ENCODE measurements at regions not wholly inside any gene's neighbourhood (a gene's known extent, or its start where the extent isn't known, plus 50 kb on each side); places are given as distances from the start of the nearest gene placed in this dataset.

- Histone ChIP-seq H3K4me3 (ENCODE audit: insufficient read depth, low read depth, low read length, poor library complexity, severe bottlenecking) (no peak overlapping the region), H3K27ac (ENCODE audit: insufficient read depth, low read length, poor library complexity, severe bottlenecking) (no peak overlapping the region), H3K4me1 (ENCODE audit: control insufficient read depth, insufficient read depth, low read length, poor library complexity, severe bottlenecking) (no peaks in the 10 kb centered on the region), H3K9me3 (ENCODE audit: control insufficient read depth, low read length) (no peaks in the 10 kb centered on the region), H3K36me3 (ENCODE audit: control insufficient read depth, insufficient read depth, low read length) (no peaks in the 10 kb centered on the region), H3K27me3 (replicated peaks; ENCODE audit: control insufficient read depth, insufficient read depth, low read length, poor library complexity, severe bottlenecking) (no peaks in the 10 kb centered on the region)
- DNase-seq = peak in 2 of 3 donors; percentile 9 to 19
Observed at GRCh38 chr11:112453601-112454577, 193.2 kb upstream of the PLET1 start.

- H3K9me3 ChIP-seq (ENCODE audit: control insufficient read depth, low read length) = no peaks in the 10 kb centered on the region
- no peak overlapping the region for H3K4me3 ChIP-seq (ENCODE audit: insufficient read depth, low read depth, low read length, poor library complexity, severe bottlenecking)
- no peak for DNase-seq
- no peaks in the 10 kb centered on the region for H3K27me3 ChIP-seq (replicated peaks; ENCODE audit: control insufficient read depth, insufficient read depth, low read length, poor library complexity, severe bottlenecking)
- H3K36me3 ChIP-seq (ENCODE audit: control insufficient read depth, insufficient read depth, low read length) = no peaks in the 10 kb centered on the region
- H3K4me1 ChIP-seq (ENCODE audit: control insufficient read depth, insufficient read depth, low read length, poor library complexity, severe bottlenecking) = no peaks in the 10 kb centered on the region
- no peak overlapping the region for H3K27ac ChIP-seq (ENCODE audit: insufficient read depth, low read length, poor library complexity, severe bottlenecking)
Observed at GRCh38 chr11:112454841-112455240, 194.2 kb upstream of the PLET1 start.

GRCh38 chr11:112455791-112456190 is 195.1 kb upstream of the PLET1 start:
- H3K27ac ChIP-seq (ENCODE audit: insufficient read depth, low read length, poor library complexity, severe bottlenecking) = no peak overlapping the region
- no peak for DNase-seq
- no peaks in the 10 kb centered on the region for H3K36me3 ChIP-seq (ENCODE audit: control insufficient read depth, insufficient read depth, low read length)
- H3K27me3 ChIP-seq (replicated peaks; ENCODE audit: control insufficient read depth, insufficient read depth, low read length, poor library complexity, severe bottlenecking) = no peaks in the 10 kb centered on the region
- no peaks in the 10 kb centered on the region for H3K4me1 ChIP-seq (ENCODE audit: control insufficient read depth, insufficient read depth, low read length, poor library complexity, severe bottlenecking)
- no peak overlapping the region for H3K4me3 ChIP-seq (ENCODE audit: insufficient read depth, low read depth, low read length, poor library complexity, severe bottlenecking)
- no peaks in the 10 kb centered on the region for H3K9me3 ChIP-seq (ENCODE audit: control insufficient read depth, low read length)

GRCh38 chr11:112457532-112457931 is 196.9 kb upstream of the PLET1 start:
- no peaks in the 10 kb centered on the region for H3K4me1 ChIP-seq (ENCODE audit: control insufficient read depth, insufficient read depth, low read length, poor library complexity, severe bottlenecking)
- H3K27me3 ChIP-seq (replicated peaks; ENCODE audit: control insufficient read depth, insufficient read depth, low read length, poor library complexity, severe bottlenecking) = no peaks in the 10 kb centered on the region
- H3K9me3 ChIP-seq (ENCODE audit: control insufficient read depth, low read length) = no peaks in the 10 kb centered on the region
- DNase-seq = no peak
- H3K36me3 ChIP-seq (ENCODE audit: control insufficient read depth, insufficient read depth, low read length) = no peaks in the 10 kb centered on the region
- H3K27ac ChIP-seq (ENCODE audit: insufficient read depth, low read length, poor library complexity, severe bottlenecking) = no peak overlapping the region
- H3K4me3 ChIP-seq (ENCODE audit: insufficient read depth, low read depth, low read length, poor library complexity, severe bottlenecking) = no peak overlapping the region

- Histone ChIP-seq H3K4me3 (ENCODE audit: insufficient read depth, low read depth, low read length, poor library complexity, severe bottlenecking) (peak overlapping the region; percentile 15), H3K36me3 (ENCODE audit: control insufficient read depth, insufficient read depth, low read length) (no peaks in the 10 kb centered on the region)
Observed at GRCh38 chr11:112459001-112459400, 198.3 kb upstream of the PLET1 start.

GRCh38 chr11:112460141-112460540 is 199.5 kb upstream of the PLET1 start:
- Histone ChIP-seq H3K27ac (ENCODE audit: insufficient read depth, low read length, poor library complexity, severe bottlenecking) (no peak overlapping the region), H3K27me3 (replicated peaks; ENCODE audit: control insufficient read depth, insufficient read depth, low read length, poor library complexity, severe bottlenecking) (no peaks in the 10 kb centered on the region), H3K4me1 (ENCODE audit: control insufficient read depth, insufficient read depth, low read length, poor library complexity, severe bottlenecking) (no peaks in the 10 kb centered on the region), H3K4me3 (ENCODE audit: insufficient read depth, low read depth, low read length, poor library complexity, severe bottlenecking) (no peak overlapping the region), H3K36me3 (ENCODE audit: control insufficient read depth, insufficient read depth, low read length) (no peaks in the 10 kb centered on the region), H3K9me3 (ENCODE audit: control insufficient read depth, low read length) (no peaks in the 10 kb centered on the region)
- no peak for DNase-seq

More at GRCh38 chr11:112459001-112459400, 198.3 kb upstream of the PLET1 start:
- Histone ChIP-seq H3K9me3 (ENCODE audit: control insufficient read depth, low read length) (no peaks in the 10 kb centered on the region), H3K27ac (ENCODE audit: insufficient read depth, low read length, poor library complexity, severe bottlenecking) (no peak overlapping the region), H3K4me1 (ENCODE audit: control insufficient read depth, insufficient read depth, low read length, poor library complexity, severe bottlenecking) (no peaks in the 10 kb centered on the region), H3K27me3 (replicated peaks; ENCODE audit: control insufficient read depth, insufficient read depth, low read length, poor library complexity, severe bottlenecking) (no peaks in the 10 kb centered on the region)
- DNase-seq = no peak

- no peak for DNase-seq
- no peaks in the 10 kb centered on the region for H3K27me3 ChIP-seq (replicated peaks; ENCODE audit: control insufficient read depth, insufficient read depth, low read length, poor library complexity, severe bottlenecking)
Observed at GRCh38 chr11:112464949-112465348, 204.3 kb upstream of the PLET1 start.

GRCh38 chr11:112465433-112466024 is 204.9 kb upstream of the PLET1 start:
- Histone ChIP-seq H3K27ac (ENCODE audit: insufficient read depth, low read length, poor library complexity, severe bottlenecking) (no peak overlapping the region), H3K4me3 (ENCODE audit: insufficient read depth, low read depth, low read length, poor library complexity, severe bottlenecking) (no peak overlapping the region), H3K27me3 (replicated peaks; ENCODE audit: control insufficient read depth, insufficient read depth, low read length, poor library complexity, severe bottlenecking) (no peaks in the 10 kb centered on the region), H3K4me1 (ENCODE audit: control insufficient read depth, insufficient read depth, low read length, poor library complexity, severe bottlenecking) (no peaks in the 10 kb centered on the region), H3K9me3 (ENCODE audit: control insufficient read depth, low read length) (no peaks in the 10 kb centered on the region), H3K36me3 (ENCODE audit: control insufficient read depth, insufficient read depth, low read length) (no peaks in the 10 kb centered on the region)
- no peak for DNase-seq

More at GRCh38 chr11:112464949-112465348, 204.3 kb upstream of the PLET1 start:
- Histone ChIP-seq H3K4me1 (ENCODE audit: control insufficient read depth, insufficient read depth, low read length, poor library complexity, severe bottlenecking) (no peaks in the 10 kb centered on the region), H3K4me3 (ENCODE audit: insufficient read depth, low read depth, low read length, poor library complexity, severe bottlenecking) (no peak overlapping the region), H3K36me3 (ENCODE audit: control insufficient read depth, insufficient read depth, low read length) (no peaks in the 10 kb centered on the region), H3K9me3 (ENCODE audit: control insufficient read depth, low read length) (no peaks in the 10 kb centered on the region), H3K27ac (ENCODE audit: insufficient read depth, low read length, poor library complexity, severe bottlenecking) (no peak overlapping the region)

- Histone ChIP-seq H3K4me3 (ENCODE audit: insufficient read depth, low read depth, low read length, poor library complexity, severe bottlenecking) (no peak overlapping the region), H3K27me3 (replicated peaks; ENCODE audit: control insufficient read depth, insufficient read depth, low read length, poor library complexity, severe bottlenecking) (no peaks in the 10 kb centered on the region), H3K27ac (ENCODE audit: insufficient read depth, low read length, poor library complexity, severe bottlenecking) (no peak overlapping the region), H3K9me3 (ENCODE audit: control insufficient read depth, low read length) (no peaks in the 10 kb centered on the region), H3K4me1 (ENCODE audit: control insufficient read depth, insufficient read depth, low read length, poor library complexity, severe bottlenecking) (no peaks in the 10 kb centered on the region), H3K36me3 (ENCODE audit: control insufficient read depth, insufficient read depth, low read length) (no peaks in the 10 kb centered on the region)
- no peak for DNase-seq
Observed at GRCh38 chr11:112467721-112468120, 207.1 kb upstream of the PLET1 start.

- H3K27me3 ChIP-seq (replicated peaks; ENCODE audit: control insufficient read depth, insufficient read depth, low read length, poor library complexity, severe bottlenecking) = no peaks in the 10 kb centered on the region
- H3K4me3 ChIP-seq (ENCODE audit: insufficient read depth, low read depth, low read length, poor library complexity, severe bottlenecking) = no peak overlapping the region
- no peaks in the 10 kb centered on the region for H3K9me3 ChIP-seq (ENCODE audit: control insufficient read depth, low read length)
- no peaks in the 10 kb centered on the region for H3K36me3 ChIP-seq (ENCODE audit: control insufficient read depth, insufficient read depth, low read length)
- DNase-seq = no peak
- no peaks in the 10 kb centered on the region for H3K4me1 ChIP-seq (ENCODE audit: control insufficient read depth, insufficient read depth, low read length, poor library complexity, severe bottlenecking)
- H3K27ac ChIP-seq (ENCODE audit: insufficient read depth, low read length, poor library complexity, severe bottlenecking) = no peak overlapping the region
Observed at GRCh38 chr11:112469376-112469775, 208.7 kb upstream of the PLET1 start.

Measured in effector memory CD4-positive, alpha-beta T cell (primary cell).